HTR-8/SVneo (cell line): ENCODE measurements at regions not wholly inside any gene's neighbourhood (a gene's known extent, or its start where the extent isn't known, plus 50 kb on each side); places are given as distances from the start of the nearest gene placed in this dataset.
"Not testable (repeated sequence)": the region's sequence is repeated elsewhere in the genome, so short reads cannot be mapped to it uniquely, and the experiment has no call there.

Experiments
- DNase-seq: peaks from one replicate; pipeline ENCODE4 v3.0.0; 2011; ENCODE audit warnings: low spot score, mixed read lengths; ENCODE audit not compliant: insufficient read length
- FAIRE-seq: peaks from 2 replicates; lab custom pipeline; 2011; peaks lifted over from hg19 to GRCh38; lab: Jason Lieb, UNC

GRCh38 chr6:137792160-137793033 lies 74.7 kb upstream of the TNFAIP3 start:
- FAIRE-seq (no peak), DNase-seq (no peak)

- no peak for FAIRE-seq
- DNase-seq, result no peak
Measured at GRCh38 chr6:137793805-137794515, 73.1 kb upstream of the TNFAIP3 start.

GRCh38 chr6:137794516-137795201 lies 72.4 kb upstream of the TNFAIP3 start:
- no peak for DNase-seq
- FAIRE-seq, result no peak

GRCh38 chr6:137795501-137795900 lies 71.6 kb upstream of the TNFAIP3 start:
- DNase-seq, result no peak
- FAIRE-seq, result no peak

GRCh38 chr6:137798261-137798660 lies 68.8 kb upstream of the TNFAIP3 start:
- DNase-seq, result no peak
- no peak for FAIRE-seq

- FAIRE-seq (no peak), DNase-seq (no peak)
Measured at GRCh38 chr6:137798846-137799245, 68.2 kb upstream of the TNFAIP3 start.

- FAIRE-seq, result no peak
- DNase-seq, result no peak
Measured at GRCh38 chr6:137799950-137800568, 67.0 kb upstream of the TNFAIP3 start.

GRCh38 chr6:137800762-137801161 lies 66.3 kb upstream of the TNFAIP3 start:
- no peak for FAIRE-seq

GRCh38 chr6:137801352-137802114 lies 65.5 kb upstream of the TNFAIP3 start:
- FAIRE-seq (no peak), DNase-seq (no peak)

More at GRCh38 chr6:137800762-137801161, 66.3 kb upstream of the TNFAIP3 start:
- DNase-seq, result no peak

- FAIRE-seq (no peak), DNase-seq (no peak)
Measured at GRCh38 chr6:137802408-137803182, 64.5 kb upstream of the TNFAIP3 start.

GRCh38 chr6:137804637-137805036 lies 62.4 kb upstream of the TNFAIP3 start:
- FAIRE-seq, result no peak
- no peak for DNase-seq

- FAIRE-seq, result no peak
- no peak for DNase-seq
Measured at GRCh38 chr6:137805622-137806021, 61.4 kb upstream of the TNFAIP3 start.

- no peak for FAIRE-seq
- DNase-seq, result no peak
Measured at GRCh38 chr6:137806914-137807682, 60.0 kb upstream of the TNFAIP3 start.

GRCh38 chr6:137808191-137808590 lies 58.9 kb upstream of the TNFAIP3 start:
- FAIRE-seq (no peak), DNase-seq (peak; percentile 50)

- FAIRE-seq (no peak), DNase-seq (no peak)
Measured at GRCh38 chr6:137808836-137809315, 58.2 kb upstream of the TNFAIP3 start.

- FAIRE-seq, DNase-seq: not testable (repeated sequence)
Measured at GRCh38 chr6:137809895-137810553, 57.0 kb upstream of the TNFAIP3 start.

GRCh38 chr6:137810554-137811120 lies 56.4 kb upstream of the TNFAIP3 start:
- no peak for FAIRE-seq

More at GRCh38 chr6:137810554-137811120, 56.4 kb upstream of the TNFAIP3 start:
- no peak for DNase-seq
